Activated naive CD4-positive, alpha-beta T cell treated with anti-CD3 and anti-CD28 coated beads, Interleukin-2, amount 10 ng/mL, durations not matched to agents 7 days and 5 days (primary cell): ENCODE measurements at regions not wholly inside any gene's neighbourhood (a gene's known extent, or its start where the extent isn't known, plus 50 kb on each side); places are given as distances from the start of the nearest gene placed in this dataset.

Experiments used
- CTCF ChIA-PET: fragments of 350-600 bp; sonication (Branson Sonifier 250); formaldehyde crosslinking; loops from one replicate; lab custom pipeline; 2021; ENCODE audit warnings: antibody characterized with exemption; lab: Charles Lee
- DNase-seq: peaks from one replicate; pipeline ENCODE4 v3.0.0-alpha.2; 2020
- H3K27ac Mint-ChIP-seq: one replicate; pipeline ENCODE4 v1.8.0; 2021; ENCODE audit warnings: mild to moderate bottlenecking, moderate library complexity, mixed read lengths
- H3K27me3 Mint-ChIP-seq: one replicate; pipeline ENCODE4 v1.8.0; 2021; ENCODE audit warnings: mild to moderate bottlenecking, mixed read lengths
- H3K36me3 Mint-ChIP-seq: one replicate; pipeline ENCODE4 v1.8.0; 2021; ENCODE audit warnings: mixed read lengths
- H3K4me1 Mint-ChIP-seq: one replicate; pipeline ENCODE4 v1.8.0; 2021; ENCODE audit warnings: mixed read lengths
- H3K4me3 Mint-ChIP-seq: one replicate; pipeline ENCODE4 v1.8.0; 2021; ENCODE audit warnings: mild to moderate bottlenecking, moderate library complexity, mixed read lengths
- H3K9me3 Mint-ChIP-seq: one replicate; pipeline ENCODE4 v1.8.0; 2021; ENCODE audit warnings: mixed read lengths

DNA sequence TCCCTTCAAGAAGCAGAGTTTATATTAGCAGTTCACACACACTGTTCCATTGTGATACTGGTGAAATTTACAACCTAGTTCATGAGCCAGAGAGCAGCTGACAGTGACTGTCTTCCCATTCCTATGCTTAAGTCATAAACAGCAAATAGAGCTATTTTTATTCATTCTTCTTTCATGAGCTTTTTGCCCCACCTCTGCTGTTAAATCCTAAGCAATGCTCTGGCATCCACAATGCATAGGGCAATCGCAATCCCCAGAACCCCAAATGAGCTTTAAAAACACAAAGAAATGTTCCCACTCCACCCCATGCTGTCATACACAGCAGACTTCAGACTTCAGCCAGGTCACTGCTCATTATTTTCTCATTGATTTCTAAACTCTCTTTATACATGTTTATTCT, 307.5 kb downstream of the ETS1 start:
- Mint-ChIP-seq H3K4me1 (peaks cover 5% of the 10 kb centered on the region), H3K27me3 (peaks cover 17% of the 10 kb centered on the region), H3K9me3 (no peaks in the 10 kb centered on the region), H3K27ac (no peak overlapping the region), H3K4me3 (no peak overlapping the region), H3K36me3 (peaks cover under 1% of the 10 kb centered on the region)
- DNase-seq = no peak
- CTCF ChIA-PET = interaction anchor here (1.7 kb wide), 1 partner anchor 108 kb away, joined by 3 read pairs; no protein-coding TSS in a partner anchor

DNA sequence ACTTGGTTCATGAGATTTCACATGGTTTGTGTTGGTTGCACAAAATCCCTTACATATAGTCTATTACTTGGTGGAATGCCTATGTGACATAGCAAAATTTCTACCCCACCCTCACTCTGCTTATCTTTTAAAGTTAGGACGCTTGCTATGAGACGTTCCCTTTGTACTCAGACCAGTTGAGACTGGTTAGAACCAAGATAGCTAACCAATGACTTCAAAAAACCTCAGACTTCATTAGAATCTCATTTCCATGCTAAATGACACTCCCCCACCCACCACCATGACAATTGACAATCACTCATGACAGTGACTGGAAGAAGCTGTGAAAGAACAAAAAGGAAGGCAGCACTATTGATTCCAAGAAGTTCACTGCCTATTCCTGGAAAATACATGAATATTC, 313.6 kb downstream of the ETS1 start:
- H3K27ac Mint-ChIP-seq = no peak overlapping the region
- H3K36me3 Mint-ChIP-seq = peaks cover 2% of the 10 kb centered on the region
- CTCF ChIA-PET = no interaction called here
- peaks cover 6% of the 10 kb centered on the region for H3K27me3 Mint-ChIP-seq
- no peak for DNase-seq
- peaks cover 5% of the 10 kb centered on the region for H3K4me1 Mint-ChIP-seq
- H3K9me3 Mint-ChIP-seq = no peaks in the 10 kb centered on the region
- H3K4me3 Mint-ChIP-seq = no peak overlapping the region

GRCh38 chr11:128271401-128271800, 316.0 kb downstream of the ETS1 start:
- DNase-seq = no peak
- Mint-ChIP-seq H3K36me3 (peaks cover 2% of the 10 kb centered on the region), H3K4me1 (peaks cover 5% of the 10 kb centered on the region), H3K27me3 (peaks cover 6% of the 10 kb centered on the region), H3K4me3 (no peak overlapping the region), H3K27ac (no peak overlapping the region), H3K9me3 (no peaks in the 10 kb centered on the region)
- CTCF ChIA-PET = no interaction called here

DNA sequence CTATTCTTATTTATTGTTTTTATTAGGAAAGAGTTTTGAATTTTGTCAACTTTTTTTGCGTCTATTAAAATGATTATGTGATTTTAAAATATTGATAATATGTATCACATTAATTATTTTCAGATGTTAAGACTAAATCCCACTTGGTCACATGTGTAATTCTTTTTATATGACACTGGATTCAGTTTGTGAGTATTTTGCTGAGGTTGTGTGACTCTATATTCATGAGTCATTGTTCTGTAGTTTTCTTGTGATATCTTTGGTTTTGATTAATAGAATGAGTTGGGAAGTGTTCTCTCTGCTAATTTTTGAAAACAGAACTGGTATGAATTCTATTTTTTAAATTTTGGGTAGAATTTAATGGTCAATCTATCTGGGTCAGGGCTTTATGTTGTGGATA, 317.9 kb downstream of the ETS1 start:
- H3K9me3 Mint-ChIP-seq = no peaks in the 10 kb centered on the region
- H3K4me1 Mint-ChIP-seq = peaks cover 5% of the 10 kb centered on the region
- peaks cover 2% of the 10 kb centered on the region for H3K36me3 Mint-ChIP-seq
- H3K27me3 Mint-ChIP-seq = peaks cover 6% of the 10 kb centered on the region
- no peak overlapping the region for H3K27ac Mint-ChIP-seq
- CTCF ChIA-PET = no interaction called here
- no peak overlapping the region for H3K4me3 Mint-ChIP-seq
- DNase-seq = no peak

- CTCF ChIA-PET = no interaction called here
- Mint-ChIP-seq H3K9me3 (no peaks in the 10 kb centered on the region), H3K27ac (no peak overlapping the region)
Observed at GRCh38 chr11:128266893-128267292, 320.5 kb downstream of the ETS1 start.

DNA sequence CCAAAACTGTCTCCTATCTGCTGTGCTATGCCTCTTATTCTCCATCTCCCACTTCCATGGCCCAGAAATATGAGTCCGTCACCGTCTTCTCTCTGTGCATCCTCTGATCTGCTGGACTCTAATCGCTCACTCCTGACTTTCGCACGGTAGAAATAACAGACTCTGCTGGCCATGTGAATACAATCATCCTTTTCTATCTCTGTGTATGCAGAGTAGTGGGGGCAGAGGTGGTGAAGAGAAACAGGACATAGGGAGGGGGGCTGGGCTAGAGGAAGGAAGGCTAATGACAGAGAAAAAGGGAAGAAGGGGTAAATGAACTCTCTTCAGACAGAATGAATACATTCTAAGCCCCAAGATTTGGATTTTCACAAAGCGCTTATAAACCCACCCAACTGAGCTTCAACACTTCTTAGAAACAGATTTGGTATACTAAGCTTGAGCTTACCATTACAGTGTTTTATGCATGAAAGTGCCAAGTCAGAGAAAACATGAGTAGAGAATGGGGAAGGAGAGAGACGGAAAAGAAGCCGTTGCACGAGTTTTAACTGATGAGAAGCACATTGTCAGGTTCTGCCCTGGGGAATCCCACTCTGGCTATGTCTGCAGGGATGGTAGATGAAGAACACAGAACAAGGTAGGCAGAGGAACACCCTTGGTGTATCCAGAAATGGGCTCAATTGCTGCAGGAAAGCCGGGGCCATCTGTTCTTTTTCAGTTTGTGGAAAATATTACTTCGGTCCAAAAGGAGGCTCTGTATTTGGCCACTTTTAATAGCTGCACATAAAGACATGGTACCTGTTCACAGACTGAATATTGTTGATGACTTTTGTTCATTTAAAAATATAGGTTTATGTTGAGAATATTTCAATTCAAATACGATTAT, 324.7 kb downstream of the ETS1 start:
- Mint-ChIP-seq H3K36me3 (no peaks in the 10 kb centered on the region), H3K9me3 (no peaks in the 10 kb centered on the region), H3K27me3 (peaks cover 14% of the 10 kb centered on the region), H3K4me3 (no peak overlapping the region), H3K4me1 (no peaks in the 10 kb centered on the region), H3K27ac (no peak overlapping the region)
- DNase-seq = no peak
- CTCF ChIA-PET = no interaction called here

More at GRCh38 chr11:128266893-128267292, 320.5 kb downstream of the ETS1 start:
- peaks cover 2% of the 10 kb centered on the region for H3K36me3 Mint-ChIP-seq
- H3K4me3 Mint-ChIP-seq = no peak overlapping the region
- H3K27me3 Mint-ChIP-seq = peaks cover 14% of the 10 kb centered on the region
- peaks cover 3% of the 10 kb centered on the region for H3K4me1 Mint-ChIP-seq
- no peak for DNase-seq

GRCh38 chr11:128261011-128261421, 326.3 kb downstream of the ETS1 start:
- Mint-ChIP-seq H3K27me3 (peaks cover 9% of the 10 kb centered on the region), H3K4me3 (no peak overlapping the region), H3K27ac (no peak overlapping the region), H3K36me3 (no peaks in the 10 kb centered on the region), H3K9me3 (no peaks in the 10 kb centered on the region), H3K4me1 (no peaks in the 10 kb centered on the region)
- no peak for DNase-seq
- CTCF ChIA-PET = interaction anchor here (1.1 kb wide), 1 partner anchor 600 kb away, joined by 3 read pairs; no protein-coding TSS in a partner anchor

GRCh38 chr11:128260398-128260797, 327.0 kb downstream of the ETS1 start:
- H3K27me3 Mint-ChIP-seq = peaks cover 12% of the 10 kb centered on the region
- H3K4me3 Mint-ChIP-seq = no peak overlapping the region
- no peak overlapping the region for H3K27ac Mint-ChIP-seq
- no peaks in the 10 kb centered on the region for H3K4me1 Mint-ChIP-seq
- CTCF ChIA-PET = interaction anchor here (1.1 kb wide), 1 partner anchor 601 kb away, joined by 3 read pairs; no protein-coding TSS in a partner anchor
- no peaks in the 10 kb centered on the region for H3K9me3 Mint-ChIP-seq
- H3K36me3 Mint-ChIP-seq = no peaks in the 10 kb centered on the region
- DNase-seq = no peak

DNA sequence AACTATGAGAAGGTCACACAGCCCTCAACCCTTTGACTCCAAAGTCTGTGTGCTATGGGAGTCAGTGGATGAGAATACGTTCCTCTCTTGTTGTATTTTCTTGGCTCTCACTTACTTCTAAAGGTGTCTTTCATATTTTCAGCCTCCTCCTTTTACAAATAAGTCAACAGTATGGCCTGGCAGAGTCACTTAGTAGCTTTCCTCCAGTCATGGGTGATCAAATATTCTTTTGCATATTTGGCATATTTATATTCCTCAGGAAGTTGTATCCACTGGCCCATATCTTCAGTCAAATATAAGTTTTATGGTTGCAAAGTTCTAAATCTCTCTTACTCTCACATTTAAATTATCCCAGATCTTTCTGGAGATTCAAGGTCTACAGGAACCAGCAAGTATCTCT, 327.5 kb downstream of the ETS1 start:
- no peak overlapping the region for H3K27ac Mint-ChIP-seq
- H3K9me3 Mint-ChIP-seq = no peaks in the 10 kb centered on the region
- H3K27me3 Mint-ChIP-seq = peaks cover 12% of the 10 kb centered on the region
- H3K36me3 Mint-ChIP-seq = no peaks in the 10 kb centered on the region
- DNase-seq = no peak
- no peak overlapping the region for H3K4me3 Mint-ChIP-seq
- CTCF ChIA-PET = interaction anchor here (0.8 kb wide), 1 partner anchor 715 kb away, joined by 3 read pairs; no protein-coding TSS in a partner anchor
- no peaks in the 10 kb centered on the region for H3K4me1 Mint-ChIP-seq

- CTCF ChIA-PET = no interaction called here
- H3K4me3 Mint-ChIP-seq = no peak overlapping the region
- H3K36me3 Mint-ChIP-seq = no peaks in the 10 kb centered on the region
- H3K9me3 Mint-ChIP-seq = no peaks in the 10 kb centered on the region
- H3K27ac Mint-ChIP-seq = no peak overlapping the region
- peaks cover 10% of the 10 kb centered on the region for H3K27me3 Mint-ChIP-seq
- DNase-seq = no peak
- no peaks in the 10 kb centered on the region for H3K4me1 Mint-ChIP-seq
Observed at GRCh38 chr11:128254941-128255340, 332.4 kb downstream of the ETS1 start.

DNA sequence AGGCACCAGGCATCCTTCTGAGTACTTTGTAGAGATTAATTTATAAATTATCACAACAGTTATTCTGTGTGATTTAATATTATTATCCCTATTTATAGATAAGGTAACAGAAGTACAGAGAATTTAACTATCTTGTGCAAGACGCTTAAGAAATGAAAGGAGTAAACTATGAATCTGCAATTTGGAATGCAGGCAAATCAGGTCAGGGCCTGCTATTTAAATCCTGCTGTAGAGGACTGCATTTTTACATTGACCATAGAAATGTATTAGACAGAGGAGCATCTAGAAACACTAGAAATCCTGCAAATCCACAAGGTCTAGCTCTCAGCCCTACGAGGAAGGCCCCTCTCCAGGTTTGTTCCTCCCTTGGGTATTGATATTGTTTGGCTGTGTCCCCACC, 336.2 kb downstream of the ETS1 start:
- CTCF ChIA-PET = no interaction called here

DNA sequence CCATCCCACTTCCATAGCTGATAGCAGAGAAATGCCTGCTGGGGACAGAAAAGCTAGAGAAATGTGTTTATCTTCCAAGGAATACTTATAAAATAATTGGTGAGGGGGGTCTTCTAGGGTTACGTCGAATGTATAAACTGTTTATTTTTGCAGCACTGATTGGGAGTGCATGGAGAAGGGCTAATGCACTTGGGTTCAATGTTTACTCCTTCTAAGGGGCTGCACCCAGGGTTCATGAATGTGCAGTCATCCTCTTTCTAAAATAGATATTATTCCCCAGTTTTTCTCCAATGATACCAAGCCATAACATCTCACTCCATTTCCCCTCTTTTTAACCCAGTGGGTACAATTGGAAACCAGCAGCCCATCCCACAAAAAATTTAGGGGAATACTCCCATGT, 336.9 kb downstream of the ETS1 start:
- Mint-ChIP-seq H3K27me3 (peaks cover 16% of the 10 kb centered on the region), H3K4me1 (no peaks in the 10 kb centered on the region), H3K27ac (no peak overlapping the region), H3K9me3 (no peaks in the 10 kb centered on the region), H3K36me3 (no peaks in the 10 kb centered on the region), H3K4me3 (no peak overlapping the region)
- CTCF ChIA-PET = no interaction called here
- no peak for DNase-seq

More for the DNA sequence above, 336.2 kb downstream of the ETS1 start:
- Mint-ChIP-seq H3K27me3 (peaks cover 17% of the 10 kb centered on the region), H3K27ac (no peak overlapping the region), H3K4me3 (no peak overlapping the region), H3K4me1 (no peaks in the 10 kb centered on the region), H3K36me3 (no peaks in the 10 kb centered on the region), H3K9me3 (no peaks in the 10 kb centered on the region)
- no peak for DNase-seq

- no peak overlapping the region for H3K27ac Mint-ChIP-seq
- CTCF ChIA-PET = no interaction called here
- H3K36me3 Mint-ChIP-seq = no peaks in the 10 kb centered on the region
- no peak overlapping the region for H3K4me3 Mint-ChIP-seq
- H3K27me3 Mint-ChIP-seq = peaks cover 15% of the 10 kb centered on the region
- no peaks in the 10 kb centered on the region for H3K9me3 Mint-ChIP-seq
- DNase-seq = no peak
- no peaks in the 10 kb centered on the region for H3K4me1 Mint-ChIP-seq
Observed at GRCh38 chr11:128246810-128247594, 340.4 kb downstream of the ETS1 start.

- Mint-ChIP-seq H3K9me3 (no peaks in the 10 kb centered on the region), H3K36me3 (no peaks in the 10 kb centered on the region), H3K27me3 (peaks cover 10% of the 10 kb centered on the region), H3K4me1 (no peaks in the 10 kb centered on the region), H3K27ac (no peak overlapping the region), H3K4me3 (no peak overlapping the region)
- CTCF ChIA-PET = no interaction called here
- DNase-seq = no peak
Observed at GRCh38 chr11:128246364-128246801, 341.0 kb downstream of the ETS1 start.
